Neural cell (in vitro differentiated cells): ENCODE measurements at regions not wholly inside any gene's neighbourhood (a gene's known extent, or its start where the extent isn't known, plus 50 kb on each side); places are given as distances from the start of the nearest gene placed in this dataset.

ENCODE experiments used
- H2AFZ ChIP-seq: fragments of 200-600, 300-800 bp; sonication (generic), shearing (Covaris generic); 2 replicates; pipeline ENCODE4 v1.6.0; 2014; ENCODE audit warnings: low read depth, mild to moderate bottlenecking, antibody characterized with exemption, low read length, moderate library complexity
- H3F3A ChIP-seq: fragments of 200-600 bp; shearing (Covaris generic); 2 replicates; pipeline ENCODE4 v1.6.1; 2016; ENCODE audit warnings: mild to moderate bottlenecking, moderate library complexity, mixed read lengths, antibody characterized with exemption, low read length; ENCODE audit not compliant: insufficient read depth, poor library complexity, severe bottlenecking
- H3K27ac ChIP-seq: fragments of 200-600, 300-800 bp; sonication (generic), shearing (Covaris generic); 2 replicates; pipeline ENCODE4 v1.5.1; 2014; ENCODE audit warnings: mild to moderate bottlenecking, low read length, moderate library complexity
- H3K27me3 ChIP-seq: fragments of 300-800, 200-600 bp; sonication (generic), shearing (Covaris generic); 2 replicates; pipeline ENCODE4 v1.6.0; 2014; ENCODE audit warnings: mild to moderate bottlenecking, low read depth, low read length, moderate library complexity; ENCODE audit not compliant: insufficient read depth
- H3K36me3 ChIP-seq: fragments of 300-800, 200-600 bp; sonication (generic), shearing (Covaris generic); 2 replicates; pipeline ENCODE4 v1.5.1; 2014; ENCODE audit warnings: mild to moderate bottlenecking, antibody characterized with exemption, low read length, moderate library complexity; ENCODE audit not compliant: insufficient read depth
- H3K4me2 ChIP-seq: fragments of 300-800, 200-600 bp; sonication (generic), shearing (Covaris generic); 2 replicates; pipeline ENCODE4 v1.6.0; 2014; ENCODE audit warnings: mild to moderate bottlenecking, low read length
- H3K4me3 ChIP-seq: fragments of 300-800, 200-600 bp; sonication (generic), shearing (Covaris generic); 2 replicates; pipeline ENCODE4 v1.5.1; 2014; ENCODE audit warnings: mild to moderate bottlenecking, low read length, moderate library complexity
- H3K79me2 ChIP-seq: fragments of 200-600 bp; shearing (Covaris generic); replicated peaks from 2 replicates; pipeline ENCODE4 v1.6.0; 2014; ENCODE audit warnings: mild to moderate bottlenecking, low read length, moderate library complexity; ENCODE audit not compliant: insufficient read depth
- H3K9ac ChIP-seq: fragments of 300-800, 200-600 bp; sonication (generic), shearing (Covaris generic); 2 replicates; pipeline ENCODE4 v1.6.1; 2016; ENCODE audit warnings: mild to moderate bottlenecking, low read length, mixed read lengths
- H3K9me2 ChIP-seq: fragments of 200-600 bp; shearing (Covaris generic); 2 replicates; pipeline ENCODE4 v1.6.1; 2016; ENCODE audit warnings: mild to moderate bottlenecking, low read length, mixed read lengths; ENCODE audit not compliant: insufficient read depth
- H3K9me3 ChIP-seq: fragments of 200-600, 300-800 bp; sonication (generic), shearing (Covaris generic); 2 replicates; pipeline ENCODE4 v1.6.1; 2016; ENCODE audit warnings: mild to moderate bottlenecking, mixed run types, low read length, moderate library complexity, mixed read lengths
- H4K20me1 ChIP-seq: fragments of 200-600 bp; shearing (Covaris generic); 2 replicates; pipeline ENCODE4 v1.6.1; 2016; ENCODE audit warnings: mild to moderate bottlenecking, mixed run types; ENCODE audit not compliant: insufficient read depth
- CTCF ChIP-seq: fragments of 450-650 bp; IDR thresholded peaks from 2 replicates; pipeline ENCODE4 v1.5.1; 2014; ENCODE audit warnings: antibody characterized with exemption, mild to moderate bottlenecking, moderate library complexity; ENCODE audit not compliant: poor library complexity, severe bottlenecking
- EP300 ChIP-seq: fragments of 450-650 bp; conservative IDR thresholded peaks from 2 replicates; pipeline ENCODE4 v1.6.1; 2014; ENCODE audit warnings: antibody characterized with exemption, mild to moderate bottlenecking, moderate library complexity; ENCODE audit not compliant: poor library complexity, severe bottlenecking
- EZH2 ChIP-seq: fragments of 200-600, 300-800 bp; shearing (Covaris generic), sonication (generic); IDR thresholded peaks from 2 replicates; pipeline ENCODE4 v1.6.1; 2014; ENCODE audit warnings: antibody characterized with exemption, low read length, borderline replicate concordance, mild to moderate bottlenecking; ENCODE audit not compliant: insufficient read depth, poor library complexity, severe bottlenecking
- MXI1 ChIP-seq: fragments of 450-650 bp; conservative IDR thresholded peaks from 2 replicates; pipeline ENCODE4 v1.6.1; 2014; ENCODE audit warnings: antibody characterized with exemption, mild to moderate bottlenecking; ENCODE audit not compliant: poor library complexity, severe bottlenecking
- POLR2AphosphoS5 ChIP-seq: IDR thresholded peaks from 2 replicates; pipeline ENCODE4 v1.6.1; 2012
- RAD21 ChIP-seq: fragments of 450-650 bp; conservative IDR thresholded peaks from 2 replicates; pipeline ENCODE4 v1.6.1; 2014; ENCODE audit warnings: antibody characterized with exemption, mild to moderate bottlenecking, moderate library complexity
- REST ChIP-seq: IDR thresholded peaks from 2 replicates; pipeline ENCODE4 v1.6.1; 2012; ENCODE audit warnings: borderline replicate concordance
- SMC3 ChIP-seq: fragments of 450-650 bp; conservative IDR thresholded peaks from 2 replicates; pipeline ENCODE4 v1.6.1; 2014; ENCODE audit warnings: antibody characterized with exemption, mild to moderate bottlenecking, moderate library complexity; ENCODE audit not compliant: poor library complexity
- TAF1 ChIP-seq: IDR thresholded peaks from 2 replicates; pipeline ENCODE4 v1.6.1; 2012; ENCODE audit warnings: low read depth

DNA sequence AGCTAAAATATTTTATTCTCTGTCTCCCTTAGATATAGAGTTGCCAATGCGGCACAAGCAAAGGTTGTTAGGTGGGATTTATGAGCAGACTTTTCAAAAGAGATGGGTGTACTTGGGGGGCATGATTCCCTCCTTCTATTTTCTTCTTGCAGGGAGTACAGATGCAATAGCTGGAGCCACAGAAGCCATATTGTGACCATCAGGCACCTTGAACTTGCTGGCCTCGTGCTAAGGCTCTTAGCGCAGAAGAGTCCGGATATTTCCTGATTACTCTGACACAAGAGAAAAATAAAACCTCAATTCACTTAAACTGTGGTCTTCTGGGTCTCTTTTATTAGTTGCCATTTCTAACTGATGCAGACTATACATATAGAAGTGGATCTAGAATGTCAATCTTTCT is 547.4 kb downstream of the MIAT start:
- TF ChIP-seq RAD21: no peak
- no peak for TF ChIP-seq TAF1
- TF ChIP-seq REST: no peak
- TF ChIP-seq CTCF: no peak
- Histone ChIP-seq H4K20me1 (no peaks in the 10 kb centered on the region), H2AFZ (no peak overlapping the region), H3K4me3 (no peak overlapping the region), H3F3A (no peaks in the 10 kb centered on the region), H3K9me2 (no peaks in the 10 kb centered on the region), H3K4me2 (no peak overlapping the region), H3K27me3 (no peaks in the 10 kb centered on the region), H3K36me3 (no peaks in the 10 kb centered on the region), H3K9ac (no peak overlapping the region), H3K9me3 (no peaks in the 10 kb centered on the region), H3K27ac (no peak overlapping the region), H3K79me2 (no peaks in the 10 kb centered on the region)

- TF ChIP-seq REST: no peak
- TF ChIP-seq SMC3: no peak
- no peak for TF ChIP-seq EZH2
- no peak for TF ChIP-seq TAF1
- TF ChIP-seq CTCF: no peak
- no peak for TF ChIP-seq POLR2AphosphoS5
- no peak for TF ChIP-seq MXI1
- TF ChIP-seq EP300: no peak
- no peak for TF ChIP-seq RAD21
- H3K4me2 ChIP-seq: no peak overlapping the region
- H3K36me3 ChIP-seq: no peaks in the 10 kb centered on the region
- no peak overlapping the region for H3K27ac ChIP-seq
- H3K27me3 ChIP-seq: no peaks in the 10 kb centered on the region
- H3K9me3 ChIP-seq: no peaks in the 10 kb centered on the region
- no peak overlapping the region for H3K4me3 ChIP-seq
- H3F3A ChIP-seq: no peaks in the 10 kb centered on the region
- no peaks in the 10 kb centered on the region for H3K79me2 ChIP-seq
- H2AFZ ChIP-seq: no peak overlapping the region
- H3K9ac ChIP-seq: no peak overlapping the region
- H3K9me2 ChIP-seq: no peaks in the 10 kb centered on the region
- no peaks in the 10 kb centered on the region for H4K20me1 ChIP-seq
These were observed 548.3 kb downstream of the MIAT start for GRCh38 chr22:27205492-27206373.
